ENCODE measurements at regions not wholly inside any gene's neighbourhood (a gene's known extent, or its start where the extent isn't known, plus 50 kb on each side); places are given as distances from the start of the nearest gene placed in this dataset.
"Not testable (repeated sequence)": the region's sequence is repeated elsewhere in the genome, so short reads cannot be mapped to it uniquely, and the experiment has no call there.

GRCh38 chr5:104512063-104512825, 949.7 kb upstream of the NUDT12 start:
- H3K4me3 ChIP-seq (ENCODE audit: low read length) = no peak overlapping the region
- TF ChIP-seq CTCF (conservative IDR thresholded peaks at IDR 0.05; ENCODE audit: low read depth, low read length) = no peak
- no peak for DNase-seq (ENCODE audit: low read depth)

GRCh38 chr5:104498281-104498680, 935.7 kb upstream of the NUDT12 start:
- no peak for DNase-seq (ENCODE audit: low read depth)
- no peak overlapping the region for H3K4me3 ChIP-seq (ENCODE audit: low read length)
- no peak for TF ChIP-seq CTCF (conservative IDR thresholded peaks at IDR 0.05; ENCODE audit: low read depth, low read length)

GRCh38 chr5:104494083-104494482, 931.5 kb upstream of the NUDT12 start:
- DNase-seq (ENCODE audit: low read depth) = no peak
- H3K4me3 ChIP-seq (ENCODE audit: low read length) = no peak overlapping the region
- no peak for TF ChIP-seq CTCF (conservative IDR thresholded peaks at IDR 0.05; ENCODE audit: low read depth, low read length)

GRCh38 chr5:104472811-104473210, 910.2 kb upstream of the NUDT12 start:
- no peak overlapping the region for H3K4me3 ChIP-seq (ENCODE audit: low read length)
- DNase-seq (ENCODE audit: low read depth) = no peak
- no peak for TF ChIP-seq CTCF (conservative IDR thresholded peaks at IDR 0.05; ENCODE audit: low read depth, low read length)

GRCh38 chr5:104456122-104456521, 893.5 kb upstream of the NUDT12 start:
- no peak for DNase-seq (ENCODE audit: low read depth)
- H3K4me3 ChIP-seq (ENCODE audit: low read length) = no peak overlapping the region
- TF ChIP-seq CTCF (conservative IDR thresholded peaks at IDR 0.05; ENCODE audit: low read depth, low read length) = no peak

GRCh38 chr5:104452550-104452949, 890.0 kb upstream of the NUDT12 start:
- TF ChIP-seq CTCF (conservative IDR thresholded peaks at IDR 0.05; ENCODE audit: low read depth, low read length) = no peak
- DNase-seq (ENCODE audit: low read depth) = no peak
- H3K4me3 ChIP-seq (ENCODE audit: low read length) = no peak overlapping the region

- not testable (repeated sequence) for H3K4me3 ChIP-seq (ENCODE audit: low read length); DNase-seq (ENCODE audit: low read depth)
Measured at GRCh38 chr5:104451911-104452310, 889.3 kb upstream of the NUDT12 start.
